NCI-H748 (cell line): ENCODE measurements at regions not wholly inside any gene's neighbourhood (a gene's known extent, or its start where the extent isn't known, plus 50 kb on each side); places are given as distances from the start of the nearest gene placed in this dataset.

Experiments
- DNase-seq: peaks from one replicate; lab custom pipeline; 2025; ENCODE audit not compliant: unreplicated experiment; lab: John Stamatoyannopoulos, UW

GRCh38 chr16:59305850-59306249, 571.7 kb upstream of the GOT2 start:
- DNase-seq, result no peak

DNA sequence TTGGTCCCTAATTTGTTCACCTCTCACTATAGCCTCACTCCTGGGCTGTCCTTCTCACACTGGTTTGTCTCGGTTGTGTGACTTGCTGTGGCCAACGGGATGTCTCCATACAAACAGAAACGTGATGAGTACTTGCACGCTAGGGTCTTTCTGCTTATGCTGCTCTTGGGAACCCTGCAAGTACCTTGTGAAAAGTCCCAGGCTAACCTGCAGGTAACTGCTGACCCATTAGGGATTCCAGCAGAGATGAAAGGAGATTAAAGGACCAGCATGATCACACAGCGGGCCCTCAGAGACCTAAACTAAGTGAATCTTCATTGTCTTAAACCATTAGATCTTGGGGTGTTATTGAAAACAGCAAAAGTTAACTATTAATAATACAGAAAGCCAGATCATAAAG, 562.8 kb upstream of the GOT2 start:
- DNase-seq, result no peak

DNA sequence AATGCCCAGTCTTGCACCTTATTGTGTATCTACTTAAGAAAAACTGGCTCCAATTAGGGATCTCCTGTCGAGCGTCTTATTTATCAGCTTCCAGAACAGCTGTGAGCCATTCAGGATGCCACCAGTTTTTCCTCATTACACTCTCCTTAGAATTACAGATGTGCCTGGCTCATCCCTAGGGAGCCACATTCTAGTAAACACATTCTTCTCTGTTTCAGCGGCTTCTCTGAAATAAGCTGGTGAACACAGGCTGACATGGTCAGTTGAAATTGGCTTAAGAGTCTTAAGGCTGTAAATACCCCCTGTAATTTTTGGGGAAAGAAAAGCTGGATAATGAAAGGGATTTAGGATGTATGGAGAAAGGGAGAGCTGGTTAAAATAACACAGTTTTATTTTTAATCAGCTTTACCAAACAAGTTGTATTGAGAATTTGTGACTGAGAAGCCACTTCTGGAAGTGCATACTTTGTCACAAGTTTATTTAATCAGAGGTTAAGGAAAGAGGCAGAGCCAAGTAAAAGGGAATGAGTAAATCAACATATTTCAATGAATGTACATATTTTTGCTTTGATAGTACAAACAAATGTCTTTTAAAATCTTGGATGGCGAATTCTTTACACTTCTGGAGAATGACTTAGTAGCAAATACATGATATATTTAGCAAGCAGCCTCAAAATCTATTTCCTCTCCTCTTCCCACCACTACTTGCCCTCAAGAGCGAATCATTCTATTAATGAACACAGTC, 562.0 kb upstream of the GOT2 start:
- DNase-seq, result no peak

- no peak for DNase-seq
Observed at GRCh38 chr16:59295474-59295873, 561.4 kb upstream of the GOT2 start.

- no peak for DNase-seq
Observed at GRCh38 chr16:59290718-59291117, 556.6 kb upstream of the GOT2 start.

DNA sequence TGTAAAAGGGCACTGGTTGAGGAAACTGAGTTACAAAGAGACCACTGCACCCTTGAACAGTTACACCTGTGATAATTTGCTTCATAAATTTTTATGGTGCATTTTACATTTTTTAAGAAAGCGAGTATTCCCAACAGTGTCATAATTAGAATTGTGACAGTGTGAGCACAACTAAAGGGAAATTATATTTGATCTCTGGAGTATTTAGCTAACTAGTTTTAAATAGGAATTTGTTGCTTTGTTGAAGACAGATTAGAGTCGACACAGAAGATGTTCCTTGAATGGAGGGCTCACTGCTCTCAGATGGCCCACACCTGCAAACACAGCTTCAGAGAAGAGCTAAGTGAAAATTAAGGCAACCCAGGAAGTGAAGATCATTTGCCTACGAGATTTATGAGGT, 555.0 kb upstream of the GOT2 start:
- DNase-seq, result no peak

DNA sequence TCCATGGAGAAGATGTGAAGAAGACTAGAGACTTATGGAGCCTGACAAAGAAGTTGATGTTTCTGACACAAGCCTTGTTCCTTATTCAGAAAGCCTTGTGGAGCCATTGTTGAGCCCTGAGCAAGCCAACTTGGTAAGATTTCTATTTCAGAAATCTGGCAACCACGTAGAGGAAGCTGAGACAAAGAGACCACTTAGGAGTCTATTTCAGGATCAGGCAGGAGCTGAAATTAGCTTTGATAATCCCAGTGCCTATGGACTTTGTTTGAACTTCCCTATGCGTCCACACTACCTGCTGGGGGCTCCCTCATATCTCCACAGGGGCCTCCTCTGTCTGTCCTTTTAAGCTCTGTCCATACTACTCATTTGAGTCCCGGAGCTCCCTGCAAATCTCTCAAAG, 540.0 kb upstream of the GOT2 start:
- DNase-seq, result no peak

GRCh38 chr16:59263955-59264354, 529.8 kb upstream of the GOT2 start:
- no peak for DNase-seq

DNA sequence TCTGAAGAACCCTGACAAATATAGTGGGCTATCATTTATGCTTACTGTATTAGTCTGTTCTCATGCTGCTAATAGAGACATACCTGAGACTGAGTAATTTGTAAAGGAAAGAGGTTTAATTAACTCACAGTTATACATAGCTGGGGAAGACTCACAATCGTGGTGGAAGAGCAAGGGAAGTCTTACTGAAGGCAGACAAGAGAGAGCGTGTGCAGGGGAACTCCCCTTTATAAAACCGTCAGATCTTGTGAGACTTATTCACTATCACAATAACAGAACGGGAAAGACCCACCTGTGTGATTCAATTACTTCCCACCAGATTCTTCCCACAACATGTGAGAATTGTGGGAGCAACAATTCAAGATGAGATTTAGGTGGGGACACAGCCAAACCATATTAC, 526.8 kb upstream of the GOT2 start:
- DNase-seq, result no peak

GRCh38 chr16:59259950-59260319, 525.8 kb upstream of the GOT2 start:
- no peak for DNase-seq

DNA sequence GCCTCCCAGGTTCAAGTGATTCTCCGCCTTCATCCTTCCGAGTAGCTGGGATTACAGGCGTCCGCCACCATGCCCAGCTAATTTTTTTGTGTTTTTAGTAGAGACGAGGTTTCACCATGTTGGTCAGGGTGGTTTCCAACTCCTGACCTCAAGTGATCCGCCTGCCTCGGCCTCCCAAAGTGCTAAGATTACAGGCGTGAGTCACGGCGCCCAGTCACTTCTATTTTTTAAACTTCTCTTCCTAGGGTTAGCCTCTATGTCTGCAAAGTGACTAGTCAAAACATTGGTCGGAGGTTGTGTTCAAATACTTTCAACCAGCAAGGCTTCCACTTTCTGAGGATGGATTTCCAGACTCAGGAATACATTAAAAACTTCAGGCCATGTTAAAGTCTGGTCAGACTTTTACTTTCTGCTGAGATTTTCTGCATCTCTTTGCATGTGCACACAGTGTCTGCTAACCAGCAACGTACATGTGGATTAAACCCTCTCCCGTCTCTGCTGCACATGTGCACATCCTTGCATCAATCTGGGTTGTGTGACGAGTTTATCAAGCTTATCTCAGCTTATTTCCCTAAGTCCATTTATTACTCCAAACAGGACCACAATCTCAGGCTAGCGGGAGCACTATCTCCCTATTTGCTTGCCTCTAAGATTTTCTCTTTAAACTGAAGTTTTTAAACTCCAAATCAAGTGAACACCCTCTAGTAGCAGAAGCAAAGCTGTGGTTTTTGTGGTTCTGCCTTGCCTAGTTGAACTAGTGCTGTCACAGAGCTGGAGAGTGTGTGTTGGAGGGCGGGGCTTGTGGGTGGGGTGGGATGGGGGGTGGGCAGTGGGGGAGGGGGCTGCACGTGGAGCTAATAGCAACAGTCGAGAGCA, 525.2 kb upstream of the GOT2 start:
- no peak for DNase-seq

GRCh38 chr16:59252317-59252716, 518.2 kb upstream of the GOT2 start:
- DNase-seq, result no peak

DNA sequence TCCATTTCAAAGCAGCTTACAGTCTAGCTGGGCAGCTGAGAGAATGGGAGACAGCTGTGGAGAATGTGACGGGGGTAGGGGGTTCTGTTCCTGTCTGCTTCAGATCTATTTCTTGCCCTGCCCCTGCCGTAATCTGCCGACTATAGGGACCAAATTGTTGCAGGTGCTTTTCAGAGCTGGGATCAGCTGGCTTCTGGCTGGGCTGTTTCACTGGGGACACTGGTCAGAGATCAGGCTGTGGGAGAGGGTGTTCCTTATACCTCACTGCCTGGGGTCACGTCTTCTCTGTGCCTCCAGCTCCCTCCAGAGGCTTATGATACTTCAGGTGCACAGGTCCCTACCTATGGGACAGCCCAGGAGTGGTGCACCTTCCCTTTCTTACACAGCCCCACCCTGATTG, 514.9 kb upstream of the GOT2 start:
- no peak for DNase-seq

- DNase-seq, result no peak
Observed at GRCh38 chr16:59242556-59242955, 508.4 kb upstream of the GOT2 start.

DNA sequence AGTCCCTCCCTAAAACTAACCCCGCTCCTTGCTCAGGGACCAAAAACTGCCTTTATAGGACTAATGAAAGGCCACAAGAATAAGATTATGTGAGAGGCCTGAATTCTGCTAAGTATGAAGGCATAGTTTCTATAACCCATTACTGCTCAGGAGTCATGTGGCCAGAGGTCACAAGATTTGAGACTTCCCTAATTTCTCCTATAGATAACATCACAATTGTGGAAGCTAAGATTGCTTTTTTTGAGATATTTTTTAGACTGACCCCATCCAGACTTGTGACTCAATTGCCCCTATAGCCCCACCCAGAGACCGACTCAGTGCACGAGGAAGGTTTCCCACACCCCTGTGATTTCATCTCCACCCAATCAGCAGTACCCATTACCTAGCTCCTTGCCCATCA, 504.1 kb upstream of the GOT2 start:
- DNase-seq, result no peak

- DNase-seq, result no peak
Observed at GRCh38 chr16:59236804-59237458, 502.8 kb upstream of the GOT2 start.

- no peak for DNase-seq
Observed at GRCh38 chr16:59224401-59224800, 490.3 kb upstream of the GOT2 start.

- DNase-seq, result no peak
Observed at GRCh38 chr16:59220011-59220410, 485.9 kb upstream of the GOT2 start.

- DNase-seq, result no peak
Observed at GRCh38 chr16:59216291-59216690, 482.2 kb upstream of the GOT2 start.

- DNase-seq, result no peak
Observed at GRCh38 chr16:59214455-59214854, 480.3 kb upstream of the GOT2 start.

DNA sequence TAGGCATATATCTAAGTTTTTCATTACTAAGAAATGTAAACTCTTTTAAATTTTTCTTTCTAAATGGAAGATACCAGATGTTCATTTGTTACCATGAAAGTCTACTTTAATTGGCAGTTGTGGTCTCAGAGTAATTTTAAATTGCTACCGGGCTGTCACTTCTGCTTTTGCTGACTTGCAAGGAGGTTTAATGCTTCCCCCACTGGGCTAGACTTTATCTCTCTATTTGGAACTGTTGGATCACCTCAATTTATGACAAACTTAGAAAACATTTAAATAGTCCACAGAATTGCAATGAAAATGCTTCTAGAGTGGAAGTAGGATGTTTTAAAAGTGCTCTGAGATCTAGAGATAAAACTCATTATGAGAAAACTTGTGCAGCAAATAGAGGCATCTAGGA, 479.8 kb upstream of the GOT2 start:
- no peak for DNase-seq

GRCh38 chr16:59212492-59213024, 478.4 kb upstream of the GOT2 start:
- no peak for DNase-seq
